ENCODE measurements at regions not wholly inside any gene's neighbourhood (a gene's known extent, or its start where the extent isn't known, plus 50 kb on each side); places are given as distances from the start of the nearest gene placed in this dataset.
"Not testable (repeated sequence)": the region's sequence is repeated elsewhere in the genome, so short reads cannot be mapped to it uniquely, and the experiment has no call there.

DNA sequence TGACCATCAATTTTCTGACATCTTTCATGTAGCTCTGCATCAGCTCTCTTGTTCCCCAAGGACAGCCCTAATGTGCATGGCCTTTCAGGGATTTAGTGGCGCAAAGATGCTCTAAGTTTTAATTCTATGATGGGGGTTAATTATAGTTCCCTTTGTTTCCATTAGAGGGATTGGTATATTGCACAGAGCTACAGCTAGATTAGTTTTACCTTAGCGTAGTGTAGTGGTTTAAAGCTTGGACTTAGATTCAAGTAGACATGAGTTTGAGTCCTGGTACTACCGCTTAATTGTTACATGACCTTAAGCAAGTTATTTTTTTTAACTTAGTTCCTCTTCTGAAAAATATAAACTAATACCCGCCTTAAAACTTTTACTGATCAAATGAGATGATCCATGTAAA lies 247.8 kb upstream of the KRR1 start:
- H3K4me3 ChIP-seq (ENCODE audit: low read depth, low read length): no peak overlapping the region
- H3K4me1 ChIP-seq (ENCODE audit: control insufficient read depth, insufficient read depth, low read length, poor library complexity, severe bottlenecking): no peaks in the 10 kb centered on the region
- no peaks in the 10 kb centered on the region for H3K36me3 ChIP-seq (ENCODE audit: control insufficient read depth, insufficient read depth, low read length)
- no peak overlapping the region for H3K27ac ChIP-seq (ENCODE audit: insufficient read depth, low read length, poor library complexity, severe bottlenecking)
- H3K27ac Mint-ChIP-seq: no peak overlapping the region
- DNase-seq (no peak), ATAC-seq (ENCODE audit: low read depth in 2 of 2) (no peak)
- no peak overlapping the region for H3K4me3 Mint-ChIP-seq
- no peaks in the 10 kb centered on the region for H3K27me3 Mint-ChIP-seq
- H3K27me3 ChIP-seq (ENCODE audit: control insufficient read depth, insufficient read depth, low read length): peaks cover 1% of the 10 kb centered on the region
- H3K36me3 Mint-ChIP-seq: no peaks in the 10 kb centered on the region
- H3K9me3 Mint-ChIP-seq: peaks cover 0 to 1% (median 0%) of the 10 kb centered on the region in 7 donors
- no peaks in the 10 kb centered on the region for H3K9me3 ChIP-seq (ENCODE audit: control insufficient read depth in 2 of 2, low read length in 2 of 2)
- peaks cover 0 to 4% (median under 1%) of the 10 kb centered on the region in 4 donors for H3K4me1 Mint-ChIP-seq

DNA sequence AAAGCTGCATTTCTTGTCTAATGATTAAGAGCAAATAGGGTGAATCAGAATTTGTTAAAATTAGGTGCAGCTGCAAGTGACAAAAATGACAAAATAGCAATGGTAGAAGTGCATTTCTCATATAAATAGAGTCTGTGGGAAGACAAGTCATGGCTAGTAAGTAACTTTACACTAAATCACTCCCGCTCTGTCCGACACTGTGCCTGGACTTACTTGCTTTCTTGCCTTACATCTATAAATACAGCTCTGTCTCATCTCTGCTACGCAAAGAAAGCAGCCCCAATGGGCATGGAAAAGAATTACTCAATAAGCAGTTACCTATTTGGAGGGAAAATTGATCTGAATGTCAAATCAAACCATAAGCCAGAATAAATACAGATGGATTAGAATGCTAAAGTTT lies 245.4 kb upstream of the KRR1 start:
- no peaks in the 10 kb centered on the region for H3K4me1 ChIP-seq (ENCODE audit: control insufficient read depth, insufficient read depth, low read length, poor library complexity, severe bottlenecking)
- H3K36me3 Mint-ChIP-seq: no peaks in the 10 kb centered on the region
- H3K27me3 ChIP-seq (ENCODE audit: control insufficient read depth, insufficient read depth, low read length): peaks cover 1% of the 10 kb centered on the region
- H3K9me3 Mint-ChIP-seq: peaks cover 0 to 1% (median 0%) of the 10 kb centered on the region in 7 donors
- H3K4me3 Mint-ChIP-seq: no peak overlapping the region
- no peaks in the 10 kb centered on the region for H3K9me3 ChIP-seq (ENCODE audit: control insufficient read depth in 2 of 2, low read length in 2 of 2)
- no peaks in the 10 kb centered on the region for H3K27me3 Mint-ChIP-seq
- DNase-seq (no peak), ATAC-seq (ENCODE audit: low read depth in 2 of 2) (no peak)
- no peak overlapping the region for H3K27ac Mint-ChIP-seq
- H3K4me3 ChIP-seq (ENCODE audit: low read depth, low read length): no peak overlapping the region
- H3K27ac ChIP-seq (ENCODE audit: insufficient read depth, low read length, poor library complexity, severe bottlenecking): no peak overlapping the region
- H3K4me1 Mint-ChIP-seq: peaks cover 0 to 8% (median under 1%) of the 10 kb centered on the region in 4 donors
- H3K36me3 ChIP-seq (ENCODE audit: control insufficient read depth, insufficient read depth, low read length): no peaks in the 10 kb centered on the region

DNA sequence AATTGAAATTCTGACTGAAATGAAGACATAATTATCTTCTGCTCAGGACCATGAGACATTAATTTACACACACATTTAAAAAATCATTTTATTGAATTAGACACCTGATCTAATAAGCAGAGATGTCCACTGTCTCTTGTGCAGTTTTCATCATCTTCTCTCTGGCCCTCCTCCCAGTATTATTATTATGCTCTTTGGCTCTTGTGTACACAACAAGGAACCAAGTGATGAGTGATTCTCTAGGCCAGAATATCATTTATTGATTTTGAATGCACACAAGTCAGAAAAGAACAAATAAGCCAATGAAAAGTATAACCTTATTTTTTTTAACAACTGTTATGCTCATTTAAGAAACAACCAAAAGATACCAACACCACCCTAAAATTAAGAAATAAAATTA lies 244.7 kb upstream of the KRR1 start:
- H3K27me3 ChIP-seq (ENCODE audit: control insufficient read depth, insufficient read depth, low read length): peaks cover 1% of the 10 kb centered on the region
- H3K4me3 ChIP-seq (ENCODE audit: low read depth, low read length): no peak overlapping the region
- Mint-ChIP-seq H3K9me3 (peaks cover 0 to 1% (median 0%) of the 10 kb centered on the region in 7 donors), H3K4me1 (peaks cover 0 to 8% (median under 1%) of the 10 kb centered on the region in 4 donors), H3K4me3 (no peak overlapping the region), H3K27me3 (no peaks in the 10 kb centered on the region), H3K27ac (no peak overlapping the region), H3K36me3 (no peaks in the 10 kb centered on the region)
- no peaks in the 10 kb centered on the region for H3K36me3 ChIP-seq (ENCODE audit: control insufficient read depth, insufficient read depth, low read length)
- H3K4me1 ChIP-seq (ENCODE audit: control insufficient read depth, insufficient read depth, low read length, poor library complexity, severe bottlenecking): no peaks in the 10 kb centered on the region
- no peaks in the 10 kb centered on the region for H3K9me3 ChIP-seq (ENCODE audit: control insufficient read depth in 2 of 2, low read length in 2 of 2)
- DNase-seq (no peak), ATAC-seq (ENCODE audit: low read depth in 2 of 2) (no peak)
- no peak overlapping the region for H3K27ac ChIP-seq (ENCODE audit: insufficient read depth, low read length, poor library complexity, severe bottlenecking)

DNA sequence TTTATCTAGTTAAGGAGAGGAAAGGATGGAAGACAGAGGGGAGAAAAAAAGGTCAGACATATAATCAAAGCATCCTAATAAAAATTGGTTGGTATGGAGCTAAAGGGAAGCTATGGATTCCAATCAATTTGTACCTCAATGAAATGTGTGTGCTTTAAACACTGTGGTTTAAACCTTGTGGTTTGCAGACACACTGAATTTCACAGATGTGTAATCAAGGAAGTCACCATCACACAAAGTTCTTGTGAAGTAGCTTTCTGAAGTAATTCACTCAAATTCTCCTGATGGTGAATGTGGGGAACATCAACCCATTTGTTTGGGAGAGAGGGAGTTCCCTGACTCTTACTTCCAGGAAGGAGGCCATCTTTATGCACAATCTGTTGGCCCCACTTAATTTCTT lies 243.3 kb upstream of the KRR1 start:
- no peaks in the 10 kb centered on the region for H3K9me3 ChIP-seq (ENCODE audit: control insufficient read depth in 2 of 2, low read length in 2 of 2)
- no peak overlapping the region for H3K27ac Mint-ChIP-seq
- no peak overlapping the region for H3K4me3 ChIP-seq (ENCODE audit: low read depth, low read length)
- no peaks in the 10 kb centered on the region for H3K36me3 ChIP-seq (ENCODE audit: control insufficient read depth, insufficient read depth, low read length)
- H3K4me3 Mint-ChIP-seq: no peak overlapping the region
- H3K4me1 ChIP-seq (ENCODE audit: control insufficient read depth, insufficient read depth, low read length, poor library complexity, severe bottlenecking): no peaks in the 10 kb centered on the region
- no peaks in the 10 kb centered on the region for H3K27me3 ChIP-seq (ENCODE audit: control insufficient read depth, insufficient read depth, low read length)
- peaks cover 0 to 8% (median under 1%) of the 10 kb centered on the region in 4 donors for H3K4me1 Mint-ChIP-seq
- H3K9me3 Mint-ChIP-seq: peaks cover 0 to 1% (median 0%) of the 10 kb centered on the region in 7 donors
- H3K27ac ChIP-seq (ENCODE audit: insufficient read depth, low read length, poor library complexity, severe bottlenecking): no peak overlapping the region
- no peaks in the 10 kb centered on the region for H3K36me3 Mint-ChIP-seq
- DNase-seq: no peak
- ATAC-seq (ENCODE audit: low read depth in 2 of 2): no peak
- no peaks in the 10 kb centered on the region for H3K27me3 Mint-ChIP-seq

DNA sequence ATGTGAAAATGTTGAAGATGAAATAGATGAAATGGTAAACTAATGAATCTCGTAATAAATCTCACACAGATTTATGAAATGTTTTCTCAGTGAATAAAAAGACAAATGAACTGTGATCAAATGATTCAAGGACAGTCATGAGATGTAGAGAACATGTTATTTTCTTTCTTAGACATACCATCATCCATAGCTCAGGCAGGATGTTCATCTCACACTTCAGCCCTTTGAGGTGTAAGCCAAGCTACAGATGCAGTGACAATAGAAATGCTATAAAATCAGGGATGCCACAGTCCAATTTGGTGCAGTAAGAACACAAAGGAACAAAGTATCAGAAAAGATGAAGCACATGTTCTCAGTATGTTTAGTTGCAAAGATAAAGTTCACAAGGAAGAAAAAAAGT lies 242.7 kb upstream of the KRR1 start:
- H3K4me3 ChIP-seq (ENCODE audit: low read depth, low read length): no peak overlapping the region
- Mint-ChIP-seq H3K4me3 (no peak overlapping the region), H3K9me3 (peaks cover 0 to 1% (median 0%) of the 10 kb centered on the region in 7 donors), H3K4me1 (peaks cover 0 to 8% (median under 1%) of the 10 kb centered on the region in 4 donors), H3K27me3 (no peaks in the 10 kb centered on the region), H3K27ac (no peak overlapping the region), H3K36me3 (no peaks in the 10 kb centered on the region)
- no peaks in the 10 kb centered on the region for H3K9me3 ChIP-seq (ENCODE audit: control insufficient read depth in 2 of 2, low read length in 2 of 2)
- DNase-seq: no peak
- ATAC-seq (ENCODE audit: low read depth in 2 of 2): no peak
- H3K36me3 ChIP-seq (ENCODE audit: control insufficient read depth, insufficient read depth, low read length): no peaks in the 10 kb centered on the region
- H3K4me1 ChIP-seq (ENCODE audit: control insufficient read depth, insufficient read depth, low read length, poor library complexity, severe bottlenecking): no peaks in the 10 kb centered on the region
- no peak overlapping the region for H3K27ac ChIP-seq (ENCODE audit: insufficient read depth, low read length, poor library complexity, severe bottlenecking)
- no peaks in the 10 kb centered on the region for H3K27me3 ChIP-seq (ENCODE audit: control insufficient read depth, insufficient read depth, low read length)

DNA sequence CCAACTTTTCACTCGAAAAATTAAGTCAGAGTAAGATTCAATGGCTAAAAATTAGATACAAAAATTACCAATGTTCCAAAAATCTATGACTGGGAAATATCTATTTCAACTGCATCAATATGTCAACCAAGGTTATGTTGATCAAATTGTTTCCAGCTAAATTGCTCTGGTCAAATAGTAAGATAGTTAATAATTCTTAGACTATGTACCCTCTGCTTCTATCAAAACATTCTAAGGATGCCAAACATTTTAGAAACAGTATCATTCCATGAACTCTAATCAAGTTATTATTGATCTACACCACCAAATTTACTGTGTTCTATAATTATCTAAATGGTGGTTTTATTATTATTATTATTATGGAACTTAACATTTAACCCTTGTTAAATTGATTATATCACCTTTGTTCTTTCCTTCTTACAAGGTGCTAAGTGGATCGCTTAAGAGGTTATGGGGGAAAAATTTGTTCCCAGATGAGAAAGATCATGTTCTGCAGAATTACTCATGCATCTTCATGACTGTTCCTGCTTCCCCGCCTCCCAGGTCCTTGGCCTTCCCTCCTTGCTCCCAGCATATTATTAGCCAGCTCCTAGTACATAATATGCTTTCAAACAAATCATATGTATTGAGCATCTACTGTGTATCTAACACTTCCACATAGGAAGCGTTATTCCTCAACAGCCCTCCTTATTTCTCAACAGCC lies 240.5 kb upstream of the KRR1 start:
- peaks cover 0 to 8% (median 0%) of the 10 kb centered on the region in 4 donors for H3K4me1 Mint-ChIP-seq
- H3K36me3 Mint-ChIP-seq: no peaks in the 10 kb centered on the region
- peaks cover 0 to 1% (median 0%) of the 10 kb centered on the region in 7 donors for H3K9me3 Mint-ChIP-seq
- Histone ChIP-seq H3K4me3 (ENCODE audit: low read depth, low read length) (no peak overlapping the region), H3K27me3 (ENCODE audit: control insufficient read depth, insufficient read depth, low read length) (no peaks in the 10 kb centered on the region), H3K27ac (ENCODE audit: insufficient read depth, low read length, poor library complexity, severe bottlenecking) (no peak overlapping the region), H3K36me3 (ENCODE audit: control insufficient read depth, insufficient read depth, low read length) (no peaks in the 10 kb centered on the region), H3K9me3 (ENCODE audit: control insufficient read depth in 2 of 2, low read length in 2 of 2) (no peaks in the 10 kb centered on the region), H3K4me1 (ENCODE audit: control insufficient read depth, insufficient read depth, low read length, poor library complexity, severe bottlenecking) (no peaks in the 10 kb centered on the region)
- no peak overlapping the region for H3K27ac Mint-ChIP-seq
- DNase-seq: no peak
- no peak for ATAC-seq (ENCODE audit: low read depth in 2 of 2)
- no peak overlapping the region for H3K4me3 Mint-ChIP-seq
- no peaks in the 10 kb centered on the region for H3K27me3 Mint-ChIP-seq

DNA sequence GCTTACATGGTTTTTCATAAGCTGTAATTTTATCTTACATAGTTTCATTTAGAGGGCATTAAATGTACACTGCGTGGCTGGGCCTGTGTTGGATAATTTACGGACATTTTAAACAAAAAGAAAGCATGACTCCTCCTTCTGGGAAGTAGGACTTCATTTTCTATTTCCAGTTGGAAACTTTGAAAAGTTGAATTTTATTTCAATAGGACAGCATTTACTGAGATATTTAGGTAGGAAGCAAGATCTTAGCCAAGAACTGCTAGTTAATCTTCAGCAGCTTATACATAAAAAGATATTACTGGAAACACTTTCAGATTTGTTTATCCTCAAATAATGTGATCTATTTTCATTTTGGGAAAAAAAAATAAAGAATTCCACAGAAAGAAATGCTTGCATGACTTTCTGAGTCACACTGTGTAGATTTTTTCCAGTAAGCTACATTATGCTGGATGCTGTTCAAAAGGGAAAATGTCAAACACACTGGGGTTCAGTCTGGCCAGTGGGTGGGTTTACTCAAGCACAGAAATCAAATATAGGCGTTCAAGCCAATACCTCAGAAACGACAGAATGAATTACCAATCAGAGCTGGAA lies 239.4 kb upstream of the KRR1 start:
- Mint-ChIP-seq H3K27ac (no peak overlapping the region), H3K9me3 (peaks cover 0 to 1% (median 0%) of the 10 kb centered on the region in 7 donors)

DNA sequence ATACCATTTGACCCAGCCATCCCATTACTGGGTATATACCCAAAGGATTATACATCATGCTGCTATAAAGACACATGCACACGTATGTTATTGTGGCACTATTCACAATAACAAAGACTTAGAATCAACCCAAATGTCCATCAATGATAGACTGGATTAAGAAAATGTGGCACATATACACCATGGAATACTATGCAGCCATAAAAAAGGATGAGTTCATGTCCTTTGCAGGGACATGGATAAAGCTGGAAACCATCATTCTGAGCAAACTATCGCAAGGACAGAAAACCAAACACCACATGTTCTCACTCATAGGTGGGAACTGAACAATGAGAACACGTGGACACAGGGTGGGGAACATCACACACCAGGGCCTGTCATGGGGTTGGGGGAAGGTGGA lies 237.6 kb upstream of the KRR1 start:
- not testable (repeated sequence) for H3K27me3 ChIP-seq (ENCODE audit: control insufficient read depth, insufficient read depth, low read length); H3K4me3 Mint-ChIP-seq; H3K36me3 ChIP-seq (ENCODE audit: control insufficient read depth, insufficient read depth, low read length); H3K4me1 Mint-ChIP-seq; ATAC-seq (ENCODE audit: low read depth in 2 of 2); H3K4me3 ChIP-seq (ENCODE audit: low read depth, low read length); H3K27me3 Mint-ChIP-seq; H3K27ac Mint-ChIP-seq; H3K9me3 ChIP-seq (ENCODE audit: control insufficient read depth in 2 of 2, low read length in 2 of 2); DNase-seq; H3K36me3 Mint-ChIP-seq; H3K9me3 Mint-ChIP-seq; H3K27ac ChIP-seq (ENCODE audit: insufficient read depth, low read length, poor library complexity, severe bottlenecking); H3K4me1 ChIP-seq (ENCODE audit: control insufficient read depth, insufficient read depth, low read length, poor library complexity, severe bottlenecking)

More for the DNA sequence above, 239.4 kb upstream of the KRR1 start:
- H3K4me3 Mint-ChIP-seq: no peak overlapping the region
- no peaks in the 10 kb centered on the region for H3K27me3 Mint-ChIP-seq
- Histone ChIP-seq H3K27ac (ENCODE audit: insufficient read depth, low read length, poor library complexity, severe bottlenecking) (no peak overlapping the region), H3K36me3 (ENCODE audit: control insufficient read depth, insufficient read depth, low read length) (no peaks in the 10 kb centered on the region), H3K27me3 (ENCODE audit: control insufficient read depth, insufficient read depth, low read length) (no peaks in the 10 kb centered on the region), H3K4me3 (ENCODE audit: low read depth, low read length) (no peak overlapping the region), H3K4me1 (ENCODE audit: control insufficient read depth, insufficient read depth, low read length, poor library complexity, severe bottlenecking) (no peaks in the 10 kb centered on the region), H3K9me3 (ENCODE audit: control insufficient read depth in 2 of 2, low read length in 2 of 2) (no peaks in the 10 kb centered on the region)
- peaks cover 0 to 8% (median 0%) of the 10 kb centered on the region in 4 donors for H3K4me1 Mint-ChIP-seq
- no peak for DNase-seq
- no peaks in the 10 kb centered on the region for H3K36me3 Mint-ChIP-seq
- no peak for ATAC-seq (ENCODE audit: low read depth in 2 of 2)

Measured in CD4-positive, CD25-positive, alpha-beta regulatory T cell (primary cell).